ENCODE measurements at regions not wholly inside any gene's neighbourhood (a gene's known extent, or its start where the extent isn't known, plus 50 kb on each side); places are given as distances from the start of the nearest gene placed in this dataset.

- TF ChIP-seq TCF12 (IDR thresholded peaks at IDR 0.05; ENCODE audit: low read depth) (no peak), TAF1 (IDR thresholded peaks at IDR 0.05; ENCODE audit: low read depth) (no peak), FOXM1 (IDR thresholded peaks at IDR 0.05; ENCODE audit: borderline replicate concordance, low read depth) (no peak), TEAD4 (IDR thresholded peaks at IDR 0.05) (no peak), ZBTB7A (IDR thresholded peaks at IDR 0.05; ENCODE audit: low read depth) (no peak), EGR1 (IDR thresholded peaks at IDR 0.05) (no peak), EP300 (IDR thresholded peaks at IDR 0.05; ENCODE audit: borderline replicate concordance) (no peak), RAD21 (IDR thresholded peaks at IDR 0.05; ENCODE audit: low read depth) (no peak), NFIC (IDR thresholded peaks at IDR 0.05) (no peak), CREB1 (IDR thresholded peaks at IDR 0.05; ENCODE audit: low read depth) (no peak), YY1 (IDR thresholded peaks at IDR 0.05; ENCODE audit: low read depth) (no peak), CEBPB (IDR thresholded peaks at IDR 0.05) (no peak)
- TF ChIP-seq, protein P1, sequence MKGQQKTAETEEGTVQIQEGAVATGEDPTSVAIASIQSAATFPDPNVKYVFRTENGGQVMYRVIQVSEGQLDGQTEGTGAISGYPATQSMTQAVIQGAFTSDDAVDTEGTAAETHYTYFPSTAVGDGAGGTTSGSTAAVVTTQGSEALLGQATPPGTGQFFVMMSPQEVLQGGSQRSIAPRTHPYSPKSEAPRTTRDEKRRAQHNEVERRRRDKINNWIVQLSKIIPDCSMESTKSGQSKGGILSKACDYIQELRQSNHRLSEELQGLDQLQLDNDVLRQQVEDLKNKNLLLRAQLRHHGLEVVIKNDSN (IDR thresholded peaks at IDR 0.05), result no peak
- TF ChIP-seq, protein P2, sequence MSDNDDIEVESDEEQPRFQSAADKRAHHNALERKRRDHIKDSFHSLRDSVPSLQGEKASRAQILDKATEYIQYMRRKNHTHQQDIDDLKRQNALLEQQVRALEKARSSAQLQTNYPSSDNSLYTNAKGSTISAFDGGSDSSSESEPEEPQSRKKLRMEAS (IDR thresholded peaks at IDR 0.05), result no peak
- TF ChIP-seq, protein P3, sequence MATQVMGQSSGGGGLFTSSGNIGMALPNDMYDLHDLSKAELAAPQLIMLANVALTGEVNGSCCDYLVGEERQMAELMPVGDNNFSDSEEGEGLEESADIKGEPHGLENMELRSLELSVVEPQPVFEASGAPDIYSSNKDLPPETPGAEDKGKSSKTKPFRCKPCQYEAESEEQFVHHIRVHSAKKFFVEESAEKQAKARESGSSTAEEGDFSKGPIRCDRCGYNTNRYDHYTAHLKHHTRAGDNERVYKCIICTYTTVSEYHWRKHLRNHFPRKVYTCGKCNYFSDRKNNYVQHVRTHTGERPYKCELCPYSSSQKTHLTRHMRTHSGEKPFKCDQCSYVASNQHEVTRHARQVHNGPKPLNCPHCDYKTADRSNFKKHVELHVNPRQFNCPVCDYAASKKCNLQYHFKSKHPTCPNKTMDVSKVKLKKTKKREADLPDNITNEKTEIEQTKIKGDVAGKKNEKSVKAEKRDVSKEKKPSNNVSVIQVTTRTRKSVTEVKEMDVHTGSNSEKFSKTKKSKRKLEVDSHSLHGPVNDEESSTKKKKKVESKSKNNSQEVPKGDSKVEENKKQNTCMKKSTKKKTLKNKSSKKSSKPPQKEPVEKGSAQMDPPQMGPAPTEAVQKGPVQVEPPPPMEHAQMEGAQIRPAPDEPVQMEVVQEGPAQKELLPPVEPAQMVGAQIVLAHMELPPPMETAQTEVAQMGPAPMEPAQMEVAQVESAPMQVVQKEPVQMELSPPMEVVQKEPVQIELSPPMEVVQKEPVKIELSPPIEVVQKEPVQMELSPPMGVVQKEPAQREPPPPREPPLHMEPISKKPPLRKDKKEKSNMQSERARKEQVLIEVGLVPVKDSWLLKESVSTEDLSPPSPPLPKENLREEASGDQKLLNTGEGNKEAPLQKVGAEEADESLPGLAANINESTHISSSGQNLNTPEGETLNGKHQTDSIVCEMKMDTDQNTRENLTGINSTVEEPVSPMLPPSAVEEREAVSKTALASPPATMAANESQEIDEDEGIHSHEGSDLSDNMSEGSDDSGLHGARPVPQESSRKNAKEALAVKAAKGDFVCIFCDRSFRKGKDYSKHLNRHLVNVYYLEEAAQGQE (IDR thresholded peaks at IDR 0.05; ENCODE audit: low read depth), result no peak
Measured at GRCh38 chr1:223035724-223036478, 107.1 kb downstream of the TLR5 start.

DNA sequence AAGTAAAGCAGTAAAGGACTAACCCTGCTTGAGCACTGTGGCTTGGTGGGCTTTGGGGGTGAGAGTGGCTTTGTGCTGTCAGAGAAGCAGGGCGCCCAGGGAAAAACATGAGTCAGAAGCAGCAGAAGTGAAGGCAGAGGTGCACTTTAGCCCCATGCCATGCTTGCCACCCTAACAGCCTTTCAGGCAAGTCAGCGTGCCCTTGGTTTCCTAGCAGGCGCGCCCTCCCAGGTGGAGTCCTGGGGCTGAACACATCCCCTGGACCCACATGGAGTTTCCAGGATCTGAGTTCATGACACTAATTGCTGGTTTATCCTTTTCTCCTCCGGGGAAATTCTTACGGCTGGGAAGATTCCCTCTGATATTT is 106.6 kb downstream of the TLR5 start:
- TF ChIP-seq FOXM1 (IDR thresholded peaks at IDR 0.05; ENCODE audit: borderline replicate concordance, low read depth) (no peak), RAD21 (IDR thresholded peaks at IDR 0.05; ENCODE audit: low read depth) (no peak), ZBTB7A (IDR thresholded peaks at IDR 0.05; ENCODE audit: low read depth) (no peak), TAF1 (IDR thresholded peaks at IDR 0.05; ENCODE audit: low read depth) (no peak), TCF12 (IDR thresholded peaks at IDR 0.05; ENCODE audit: low read depth) (no peak), EP300 (IDR thresholded peaks at IDR 0.05; ENCODE audit: borderline replicate concordance) (no peak), NFIC (IDR thresholded peaks at IDR 0.05) (no peak), YY1 (IDR thresholded peaks at IDR 0.05; ENCODE audit: low read depth) (no peak), TEAD4 (IDR thresholded peaks at IDR 0.05) (no peak), CEBPB (IDR thresholded peaks at IDR 0.05) (no peak), CREB1 (IDR thresholded peaks at IDR 0.05; ENCODE audit: low read depth) (no peak)
- TF ChIP-seq, protein P2 (IDR thresholded peaks at IDR 0.05), result no peak
- TF ChIP-seq, protein P3 (IDR thresholded peaks at IDR 0.05; ENCODE audit: low read depth), result no peak
- TF ChIP-seq, protein P1 (IDR thresholded peaks at IDR 0.05), result no peak

DNA sequence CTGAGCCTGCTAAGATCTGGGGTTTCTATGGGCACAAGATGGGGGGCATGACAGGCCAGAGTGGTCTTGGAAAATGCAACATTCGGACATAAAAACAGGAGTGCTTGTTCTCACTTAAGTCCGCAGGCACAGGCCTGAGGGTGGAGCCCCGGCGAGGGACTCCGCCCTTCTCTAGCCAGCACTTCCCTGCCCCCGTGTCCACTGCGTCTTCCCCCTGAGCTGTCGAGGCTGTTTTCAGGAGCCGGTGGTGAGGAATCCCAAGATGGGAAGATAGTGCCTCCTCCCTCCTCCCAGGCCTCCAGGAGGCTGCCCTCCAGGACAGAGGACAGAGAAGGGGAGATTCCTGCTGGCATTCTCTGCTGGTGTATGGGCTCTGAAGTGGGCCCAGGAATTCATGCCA is 105.2 kb downstream of the TLR5 start:
- TF ChIP-seq FOXM1 (IDR thresholded peaks at IDR 0.05; ENCODE audit: borderline replicate concordance, low read depth), result no peak
- no peak for TF ChIP-seq EP300 (IDR thresholded peaks at IDR 0.05; ENCODE audit: borderline replicate concordance)

GRCh38 chr1:223038288-223039006 is 104.6 kb downstream of the TLR5 start:
- TF ChIP-seq, protein P3 (IDR thresholded peaks at IDR 0.05; ENCODE audit: low read depth), result no peak
- no peak for TF ChIP-seq TCF12 (IDR thresholded peaks at IDR 0.05; ENCODE audit: low read depth)
- TF ChIP-seq CEBPB (IDR thresholded peaks at IDR 0.05), result no peak
- no peak for TF ChIP-seq TEAD4 (IDR thresholded peaks at IDR 0.05)
- TF ChIP-seq NFIC (IDR thresholded peaks at IDR 0.05), result no peak
- TF ChIP-seq, protein P2 (IDR thresholded peaks at IDR 0.05), result no peak
- no peak for TF ChIP-seq TAF1 (IDR thresholded peaks at IDR 0.05; ENCODE audit: low read depth)
- TF ChIP-seq EGR1 (IDR thresholded peaks at IDR 0.05), result no peak
- no peak for TF ChIP-seq YY1 (IDR thresholded peaks at IDR 0.05; ENCODE audit: low read depth)
